ENCODE measurements at regions not wholly inside any gene's neighbourhood (a gene's known extent, or its start where the extent isn't known, plus 50 kb on each side); places are given as distances from the start of the nearest gene placed in this dataset.

- TF ChIP-seq CTCF (IDR thresholded peaks at IDR 0.05), result no peak
- no peak for TF ChIP-seq POLR2AphosphoS5 (IDR thresholded peaks at IDR 0.05)
- no peak for TF ChIP-seq POLR2A (IDR thresholded peaks at IDR 0.05)
- TF ChIP-seq EP300 (IDR thresholded peaks at IDR 0.05), result no peak
Observed at GRCh38 chr7:155871211-155871610, 58.9 kb upstream of the SHH start.

Data from suprapubic skin (tissue), 4 donors.